IPS-NIHi7 (cell line): ENCODE measurements at regions not wholly inside any gene's neighbourhood (a gene's known extent, or its start where the extent isn't known, plus 50 kb on each side); places are given as distances from the start of the nearest gene placed in this dataset.

Experiments
- DNase-seq: peaks from one replicate; pipeline ENCODE4 v3.0.0; 2012; ENCODE audit warnings: mixed read lengths; ENCODE audit errors: extremely low spot score

- no peak for DNase-seq
These were observed 171.9 kb upstream of the ZNF267 start for GRCh38 chr16:31701734-31702133.

DNA sequence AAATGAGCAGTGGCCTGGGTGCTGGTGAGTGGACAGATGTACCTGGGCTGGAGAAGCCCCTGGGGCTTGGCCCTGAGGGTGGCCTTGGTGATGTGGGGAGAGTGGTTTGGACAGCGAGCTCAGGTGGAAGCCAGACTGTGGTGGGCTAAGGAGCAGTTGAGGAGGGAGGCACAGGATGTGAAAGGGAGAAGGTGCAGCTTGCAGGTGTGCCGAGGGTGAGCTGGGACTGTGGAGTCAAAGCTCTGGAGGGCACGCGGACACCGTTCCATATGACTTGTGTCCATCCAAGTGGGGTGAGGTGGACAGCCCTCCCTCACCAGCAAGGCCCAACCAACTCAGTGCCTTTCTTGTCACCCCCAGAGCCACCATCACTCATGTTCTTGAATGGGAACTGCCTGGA, 170.8 kb upstream of the ZNF267 start:
- no peak for DNase-seq

- DNase-seq = no peak
These were observed 170.0 kb upstream of the ZNF267 start for GRCh38 chr16:31703526-31704128.

DNA sequence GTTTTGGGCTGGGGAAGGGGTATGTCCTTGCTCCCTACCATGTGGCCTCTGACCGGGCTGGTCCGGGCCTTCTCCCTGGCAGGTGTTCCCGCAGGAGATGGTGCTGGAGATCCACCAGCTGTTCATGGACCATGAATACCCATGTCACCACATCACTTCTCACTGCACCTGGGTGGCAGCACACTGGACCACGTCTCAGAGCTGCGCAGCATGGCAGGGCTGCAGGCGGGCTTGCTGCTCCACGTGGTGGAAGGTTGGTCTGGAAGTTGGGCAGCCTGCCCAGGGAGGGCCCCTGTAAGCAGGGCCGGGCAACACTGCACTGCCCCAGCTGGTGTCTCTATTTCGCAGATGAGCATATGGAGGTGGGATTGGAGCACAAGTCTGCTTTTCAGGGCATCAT, 169.5 kb upstream of the ZNF267 start:
- DNase-seq = no peak

- DNase-seq = no peak
These were observed 168.2 kb upstream of the ZNF267 start for GRCh38 chr16:31705371-31705770.

DNA sequence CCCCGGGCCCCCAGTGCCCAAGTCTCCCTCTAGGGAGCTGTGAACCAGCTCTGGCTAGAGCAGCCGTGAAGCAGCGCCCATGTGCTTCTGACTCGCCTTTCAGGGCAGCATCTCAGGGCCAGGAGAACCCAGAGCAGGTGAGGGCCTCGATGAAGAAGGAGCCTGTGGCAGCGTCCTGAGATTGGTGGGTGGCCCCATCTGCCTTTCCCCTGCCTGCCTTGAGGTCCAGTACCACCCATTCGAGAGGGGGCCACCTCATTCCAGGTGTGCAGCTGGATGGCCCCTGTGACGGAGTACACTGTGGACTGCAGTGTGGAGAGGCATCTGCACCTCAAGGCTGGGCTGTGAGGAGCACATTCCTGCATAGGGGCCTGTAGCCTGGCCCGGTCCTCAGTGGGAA, 167.3 kb upstream of the ZNF267 start:
- no peak for DNase-seq

DNA sequence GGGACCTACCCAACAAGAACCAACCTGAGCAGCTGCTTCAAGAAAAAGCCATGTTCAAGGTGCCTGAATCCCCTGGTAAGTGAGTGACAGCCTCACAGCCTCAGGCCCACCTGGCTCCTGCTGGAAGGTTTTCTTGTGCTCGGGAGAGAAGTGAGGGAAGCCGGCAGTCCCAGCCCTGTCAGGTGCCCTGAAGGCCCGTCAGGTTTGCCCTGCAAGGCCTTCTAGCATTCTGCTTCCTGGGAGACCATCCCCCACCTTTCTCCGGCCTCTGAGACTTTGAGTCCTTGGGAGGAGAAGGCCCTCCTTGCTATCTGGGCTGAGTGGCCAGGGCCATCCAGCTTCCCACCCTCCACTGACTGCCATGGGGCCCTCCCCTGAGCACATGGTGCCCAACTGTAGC, 166.7 kb upstream of the ZNF267 start:
- DNase-seq = no peak

- DNase-seq = no peak
These were observed 165.8 kb upstream of the ZNF267 start for GRCh38 chr16:31707743-31708335.

DNA sequence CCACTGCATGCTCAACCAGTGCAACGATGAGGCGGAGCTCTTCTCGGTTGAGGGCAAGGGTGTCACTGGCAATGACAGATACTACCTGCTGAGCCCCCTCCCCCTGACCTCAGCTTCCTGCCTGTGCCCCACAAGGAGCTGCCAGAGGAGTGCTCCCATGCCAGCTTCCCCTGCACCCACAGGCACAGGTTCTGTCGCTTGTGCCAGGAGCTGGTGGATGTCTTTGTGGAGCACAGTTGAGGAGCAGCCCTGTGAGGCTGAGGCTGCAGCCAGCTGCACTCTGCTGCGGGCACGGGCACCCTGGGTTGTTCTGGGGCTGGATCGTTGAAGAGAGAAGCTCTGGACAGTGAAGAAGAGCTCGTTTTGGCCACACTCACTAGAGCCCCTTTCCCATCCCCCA, 165.3 kb upstream of the ZNF267 start:
- no peak for DNase-seq

DNA sequence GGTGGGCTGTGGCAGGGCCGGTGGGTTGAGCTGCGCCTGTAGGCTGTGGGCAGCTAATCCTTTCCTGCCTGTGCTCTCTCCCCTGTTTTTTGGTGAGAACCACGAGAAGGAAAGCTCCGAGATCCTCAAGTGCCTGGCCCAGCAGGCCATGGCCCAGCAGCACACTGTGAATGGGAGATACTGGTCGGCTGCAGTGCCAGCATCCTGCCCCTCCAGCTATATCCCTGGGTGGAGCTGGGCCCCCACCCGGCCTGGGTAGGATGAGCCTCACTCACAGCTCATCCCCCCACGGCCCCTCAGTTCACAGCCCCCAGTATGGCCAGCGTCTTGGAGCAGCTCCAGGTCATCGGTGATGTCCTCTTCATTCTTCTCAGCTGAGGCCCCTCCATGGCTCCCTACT, 164.4 kb upstream of the ZNF267 start:
- no peak for DNase-seq

GRCh38 chr16:31710134-31710533, 163.5 kb upstream of the ZNF267 start:
- no peak for DNase-seq

DNA sequence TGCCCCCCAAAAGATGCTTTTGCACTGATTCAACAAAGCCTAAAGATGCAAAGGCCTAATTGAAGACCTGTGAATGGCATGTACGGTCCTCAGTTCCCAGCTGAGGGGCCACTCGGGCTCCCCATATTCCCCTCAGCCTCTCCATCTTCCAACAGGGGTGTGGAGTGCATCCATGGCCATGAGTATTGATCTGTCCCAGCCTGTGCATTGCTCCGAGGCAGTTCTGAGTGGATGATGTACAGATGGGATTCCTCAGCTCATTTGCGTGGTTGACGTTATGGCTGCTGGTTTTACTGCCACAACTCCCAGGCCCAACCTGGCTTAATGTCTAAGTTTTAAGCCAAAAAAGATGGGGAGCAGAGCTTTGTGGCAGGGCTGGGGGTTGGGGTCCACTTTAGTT, 162.7 kb upstream of the ZNF267 start:
- DNase-seq = no peak

DNA sequence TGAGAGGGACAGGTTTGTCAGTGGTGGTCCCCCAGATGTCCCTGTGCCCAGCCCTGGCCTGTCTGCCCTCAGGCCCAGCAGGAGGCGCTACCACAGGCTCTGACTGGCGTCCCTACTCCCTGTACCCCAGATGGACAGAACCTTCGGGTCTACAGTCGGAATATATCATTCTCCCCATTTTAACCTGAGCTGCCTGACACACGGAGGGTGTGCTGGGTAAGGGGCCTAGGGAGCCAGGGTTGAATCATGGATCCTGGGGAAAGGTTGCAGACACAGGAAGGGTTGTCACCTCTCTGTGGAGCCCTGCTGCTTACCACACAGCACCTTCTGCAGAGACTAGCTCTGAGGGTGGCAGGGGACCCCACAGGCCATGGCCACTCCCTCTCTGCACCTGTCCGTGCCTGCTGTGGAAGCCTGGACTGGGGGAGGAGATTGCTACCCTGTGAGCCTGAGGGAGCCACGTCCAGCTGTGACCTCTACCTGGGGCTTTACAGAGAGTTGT, 162.2 kb upstream of the ZNF267 start:
- DNase-seq = no peak

- no peak for DNase-seq
These were observed 161.5 kb upstream of the ZNF267 start for GRCh38 chr16:31712064-31712540.

DNA sequence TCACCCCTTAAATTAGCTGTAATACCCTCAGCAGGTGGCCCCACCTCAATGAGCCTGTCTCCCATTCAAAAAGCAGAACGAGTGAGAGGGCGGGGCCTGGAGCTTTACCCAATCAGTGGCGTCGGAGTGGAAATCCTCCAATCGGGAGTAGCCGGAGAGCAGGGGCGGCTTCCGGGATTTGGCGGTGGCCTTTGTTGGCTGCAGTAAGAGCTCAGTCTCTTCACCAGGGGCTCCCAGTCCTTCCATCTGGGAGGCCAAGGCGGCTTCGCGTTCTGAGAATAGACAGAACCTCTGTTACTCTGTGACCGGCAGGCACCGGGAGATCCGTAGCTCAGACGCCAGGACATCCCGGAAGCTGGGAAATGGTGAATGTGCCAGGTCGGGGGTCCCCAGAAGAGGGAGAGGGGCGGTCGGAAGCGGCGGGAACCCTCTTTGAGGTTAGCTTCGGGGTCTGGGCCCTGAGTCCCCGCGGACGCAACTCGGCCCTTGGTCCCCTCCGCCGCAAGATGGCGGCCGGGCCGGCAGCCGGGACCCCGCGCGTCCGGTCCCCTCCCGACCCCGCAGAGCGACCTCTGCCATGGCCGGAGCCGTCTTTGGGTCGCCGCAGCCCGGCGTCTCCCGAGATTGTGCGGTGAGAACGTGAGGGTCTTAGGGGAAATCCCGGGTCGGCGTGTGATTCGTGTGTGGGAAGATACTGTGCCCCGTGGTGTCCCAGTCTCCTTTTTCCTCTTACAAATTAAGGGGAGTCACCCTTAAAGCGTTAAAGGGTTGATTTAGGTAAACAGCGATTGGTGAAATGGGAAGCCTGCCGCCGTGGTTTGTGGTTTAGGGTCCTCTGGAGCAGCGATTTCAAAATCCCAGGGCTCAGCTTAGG, 160.3 kb upstream of the ZNF267 start:
- peak; percentile 95 for DNase-seq

GRCh38 chr16:31713945-31714902, 159.4 kb upstream of the ZNF267 start:
- DNase-seq = peak; percentile 68

- no peak for DNase-seq
These were observed 158.6 kb upstream of the ZNF267 start for GRCh38 chr16:31714903-31715504.

DNA sequence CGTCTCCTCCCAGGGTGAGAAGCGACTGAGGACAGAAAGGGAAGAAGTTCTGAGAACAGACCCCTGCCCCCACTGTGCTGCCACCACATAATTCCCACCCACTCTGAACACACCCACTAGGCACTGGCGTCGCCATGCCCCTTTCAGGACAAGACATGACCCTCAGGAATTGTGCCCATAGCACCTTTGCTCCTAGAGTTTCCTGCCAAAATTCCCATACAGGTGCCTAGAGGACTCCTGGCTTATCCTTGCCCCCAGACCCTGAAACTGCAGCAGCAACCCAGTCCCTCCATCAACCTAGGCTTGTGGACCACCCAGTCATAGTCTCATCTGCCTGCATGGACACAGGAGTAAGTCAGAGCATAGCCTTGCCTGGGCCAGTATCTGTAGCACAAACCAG, 157.7 kb upstream of the ZNF267 start:
- no peak for DNase-seq

DNA sequence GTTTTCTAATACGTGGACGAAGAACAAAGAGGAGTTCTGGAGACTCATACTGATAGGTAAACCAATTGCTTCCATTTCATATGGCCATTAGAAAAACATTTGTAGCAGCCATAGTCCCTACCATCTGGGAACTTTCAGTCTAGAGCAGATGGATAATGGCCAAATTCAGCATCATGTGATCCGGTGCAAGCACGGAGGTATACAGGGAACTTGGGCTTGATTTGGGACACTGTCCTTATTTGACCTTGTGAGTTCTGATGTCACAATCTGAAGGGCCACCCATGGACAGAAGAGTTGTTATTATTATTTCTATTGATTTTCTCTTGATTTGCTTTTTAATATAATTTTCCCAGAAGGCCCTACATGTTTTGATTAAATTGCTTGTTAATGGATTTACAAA, 154.6 kb upstream of the ZNF267 start:
- no peak for DNase-seq

GRCh38 chr16:31727553-31727952, 146.1 kb upstream of the ZNF267 start:
- no peak for DNase-seq

DNA sequence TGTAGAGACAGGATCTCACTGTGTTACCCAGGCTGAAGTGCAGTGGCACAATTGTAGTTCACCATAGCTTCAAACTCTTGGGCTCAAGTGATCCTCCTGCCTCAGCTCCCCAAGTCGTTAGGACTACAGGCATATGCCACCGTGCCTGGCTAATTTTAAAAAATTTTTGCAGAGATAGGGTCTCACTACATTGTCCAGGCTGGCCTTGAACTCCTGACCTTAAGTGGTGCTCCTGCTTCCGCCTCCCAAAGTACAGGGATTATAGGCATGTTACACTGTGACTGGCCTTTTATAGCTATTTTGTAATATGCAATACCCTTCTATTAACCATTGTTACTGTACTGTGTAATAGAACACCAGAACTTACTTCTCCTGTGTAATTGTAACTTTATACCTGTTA, 139.3 kb upstream of the ZNF267 start:
- DNase-seq = no peak
